Coronary artery (tissue), 2 donors: ENCODE measurements at regions not wholly inside any gene's neighbourhood (a gene's known extent, or its start where the extent isn't known, plus 50 kb on each side); places are given as distances from the start of the nearest gene placed in this dataset.

Experiments
- DNase-seq: peaks from one replicate; pipeline ENCODE4 v3.0.0-alpha.2; 2017; ENCODE audit warnings: low spot score
- H3K27ac ChIP-seq, 2 donors: fragments of 200-600 bp; sonication (generic); one replicate each; pipeline ENCODE4 v1.5.1; 2016 to 2019
- H3K4me3 ChIP-seq: fragments of 200-600 bp; sonication (generic); 2 replicates; pipeline ENCODE4 v1.5.1; 2016; ENCODE audit warnings: mild to moderate bottlenecking, moderate library complexity
- CTCF ChIP-seq: fragments of 200-600 bp; sonication (generic); IDR thresholded peaks from one replicate; pipeline ENCODE4 v1.5.1; 2019; ENCODE audit warnings: antibody characterized with exemption

GRCh38 chr18:4641771-4642368 is 186.8 kb upstream of the DLGAP1 start:
- Histone ChIP-seq H3K4me3 (no peak overlapping the region), H3K27ac (no peak overlapping the region)
- DNase-seq: no peak
- no peak for TF ChIP-seq CTCF

GRCh38 chr18:4640349-4641012 is 185.4 kb upstream of the DLGAP1 start:
- no peak for TF ChIP-seq CTCF
- Histone ChIP-seq H3K4me3 (no peak overlapping the region), H3K27ac (no peak overlapping the region)
- no peak for DNase-seq

GRCh38 chr18:4639628-4640310 is 184.7 kb upstream of the DLGAP1 start:
- Histone ChIP-seq H3K4me3 (no peak overlapping the region), H3K27ac (no peak overlapping the region)
- DNase-seq: no peak
- no peak for TF ChIP-seq CTCF

- Histone ChIP-seq H3K27ac (no peak overlapping the region), H3K4me3 (no peak overlapping the region)
- no peak for TF ChIP-seq CTCF
- no peak for DNase-seq
Measured at GRCh38 chr18:4638680-4639079, 183.6 kb upstream of the DLGAP1 start.

- H3K27ac ChIP-seq: no peak overlapping the region
- H3K4me3 ChIP-seq: no peak overlapping the region
- no peak for DNase-seq
- no peak for TF ChIP-seq CTCF
Measured at GRCh38 chr18:4637876-4638275, 182.8 kb upstream of the DLGAP1 start.

GRCh38 chr18:4636967-4637366 is 181.9 kb upstream of the DLGAP1 start:
- no peak for TF ChIP-seq CTCF
- Histone ChIP-seq H3K4me3 (no peak overlapping the region), H3K27ac (no peak overlapping the region)
- no peak for DNase-seq

- no peak for DNase-seq
- no peak for TF ChIP-seq CTCF
Measured at GRCh38 chr18:4631239-4631638, 176.1 kb upstream of the DLGAP1 start.

More at GRCh38 chr18:4631239-4631638, 176.1 kb upstream of the DLGAP1 start:
- H3K27ac ChIP-seq: no peak overlapping the region
- H3K4me3 ChIP-seq: no peak overlapping the region
